IMR-90 (cell line): ENCODE measurements at regions not wholly inside any gene's neighbourhood (a gene's known extent, or its start where the extent isn't known, plus 50 kb on each side); places are given as distances from the start of the nearest gene placed in this dataset.

ENCODE experiments used
- ATAC-seq: fragments of 200-7000 bp; cut with Tn5 transposase; 2 replicates; pipeline ENCODE4 v1.9.1; 2020; ENCODE audit warnings: low read depth, mild to moderate bottlenecking, moderate library complexity
- BruUV-seq: library from RNA; stranded (reverse); fragments of 400-500 nt; replicated peaks from 2 replicates; lab custom pipeline; 2021; lab: Mats Ljungman, UMichigan
- CTCF ChIA-PET: fragments of 300-600 bp; formaldehyde crosslinking; extraction: SDS; loops from one replicate; lab custom pipeline; 2021; ENCODE audit warnings: antibody characterized with exemption; lab: Yijun Ruan, JAX
- POLR2A ChIA-PET: fragments of 300-600 bp; sonication (Branson Sonifier 250); formaldehyde crosslinking; loops from one replicate; lab custom pipeline; 2022; ENCODE audit warnings: antibody characterized with exemption; ENCODE audit not compliant: unreplicated experiment; lab: Charles Lee
- DNase-seq: peaks from one replicate; pipeline ENCODE4 v3.0.0; 2013
- H2AFZ ChIP-seq: replicated peaks from 2 replicates; pipeline ENCODE3; 2013; ENCODE audit warnings: low read length, mild to moderate bottlenecking; ENCODE audit not compliant: poor library complexity
- H2AK5ac ChIP-seq: 2 replicates; pipeline ENCODE4 v1.6.1; 2013; ENCODE audit warnings: low read depth, low read length, inconsistent platforms
- H2AK9ac ChIP-seq: replicated peaks from 2 replicates; pipeline ENCODE3; 2013; ENCODE audit warnings: mild to moderate bottlenecking, low read depth, low read length, moderate library complexity; ENCODE audit not compliant: poor library complexity
- H2BK120ac ChIP-seq: 2 replicates; pipeline ENCODE4 v1.6.1; 2013; ENCODE audit warnings: low read depth, low read length, inconsistent platforms
- H2BK15ac ChIP-seq: 3 replicates; pipeline ENCODE4 v1.6.1; 2013; ENCODE audit warnings: low read depth, low read length, inconsistent platforms
- H2BK20ac ChIP-seq: 2 replicates; pipeline ENCODE4 v1.6.1; 2013; ENCODE audit warnings: low read depth, mild to moderate bottlenecking, inconsistent platforms, low read length, moderate library complexity
- H2BK5ac ChIP-seq: 2 replicates; pipeline ENCODE4 v1.6.1; 2013; ENCODE audit warnings: mild to moderate bottlenecking, low read depth, low read length, inconsistent platforms; ENCODE audit not compliant: poor library complexity, severe bottlenecking
- H3K14ac ChIP-seq: replicated peaks from 2 replicates; pipeline ENCODE4 v1.6.1; 2013; ENCODE audit warnings: low read depth, low read length, inconsistent platforms
- H3K18ac ChIP-seq: 2 replicates; pipeline ENCODE4 v1.6.1; 2013; ENCODE audit warnings: low read depth, low read length, control low read depth
- H3K23ac ChIP-seq: 2 replicates; pipeline ENCODE4 v1.6.1; 2013; ENCODE audit warnings: low read depth, low read length, inconsistent platforms
- H3K27ac ChIP-seq: 2 replicates; pipeline ENCODE4 v1.5.1; 2013; ENCODE audit warnings: mild to moderate bottlenecking, control low read depth, low read length; ENCODE audit not compliant: insufficient read depth
- H3K27me3 ChIP-seq: 2 replicates; pipeline ENCODE4 v1.6.1; 2013; ENCODE audit warnings: low read length; ENCODE audit not compliant: control insufficient read depth, insufficient read depth
- H3K36me3 ChIP-seq: 2 replicates; pipeline ENCODE4 v1.6.1; 2013; ENCODE audit warnings: low read length, mixed read lengths; ENCODE audit not compliant: control insufficient read depth, insufficient read depth
- H3K4ac ChIP-seq: 2 replicates; pipeline ENCODE4 v1.6.1; 2013; ENCODE audit warnings: low read depth, low read length, inconsistent platforms
- H3K4me1 ChIP-seq: 2 replicates; pipeline ENCODE4 v1.6.1; 2013; ENCODE audit warnings: low read length, mixed read lengths; ENCODE audit not compliant: control insufficient read depth, insufficient read depth
- H3K4me2 ChIP-seq: 2 replicates; pipeline ENCODE4 v1.6.1; 2013; ENCODE audit warnings: low read depth, mild to moderate bottlenecking, control low read depth, low read length, moderate library complexity
- H3K4me3 ChIP-seq: 2 replicates; pipeline ENCODE4 v1.5.1; 2013; ENCODE audit warnings: low read depth, mild to moderate bottlenecking, control low read depth, low read length, moderate library complexity; ENCODE audit not compliant: insufficient read depth
- H3K56ac ChIP-seq: 2 replicates; pipeline ENCODE4 v1.6.1; 2013; ENCODE audit warnings: low read length, inconsistent platforms; ENCODE audit not compliant: insufficient read depth; ENCODE audit errors: extremely low read depth
- H3K79me1 ChIP-seq, 2 experiments: 2 replicates each; pipeline ENCODE4 v1.6.1; 2013; ENCODE audit warnings: low read length in 2 of 2, inconsistent platforms in 1 of 2, low read depth in 1 of 2
- H3K9ac ChIP-seq: 2 replicates; pipeline ENCODE4 v1.6.1; 2013; ENCODE audit warnings: low read depth, low read length, control low read depth
- H3K9me1 ChIP-seq: 2 replicates; pipeline ENCODE4 v1.6.1; 2013; ENCODE audit warnings: low read length, inconsistent platforms; ENCODE audit not compliant: insufficient read depth
- H3K9me3 ChIP-seq: 2 replicates; pipeline ENCODE4 v1.6.1; 2013; ENCODE audit warnings: low read length; ENCODE audit not compliant: control insufficient read depth, insufficient read depth
- H4K20me1 ChIP-seq: 2 replicates; pipeline ENCODE4 v1.6.1; 2013; ENCODE audit warnings: low read length, inconsistent platforms; ENCODE audit not compliant: insufficient read depth
- H4K5ac ChIP-seq: 2 replicates; pipeline ENCODE4 v1.6.1; 2013; ENCODE audit warnings: mild to moderate bottlenecking, low read depth, low read length, control low read depth
- H4K8ac ChIP-seq, 2 experiments: 2 replicates each; pipeline ENCODE4 v1.6.1; 2013; ENCODE audit warnings: low read depth in 2 of 2, low read length in 2 of 2, control low read depth in 1 of 2, inconsistent platforms in 1 of 2
- H4K91ac ChIP-seq: 2 replicates; pipeline ENCODE4 v1.6.1; 2013; ENCODE audit warnings: low read depth, low read length, inconsistent platforms; ENCODE audit not compliant: insufficient read depth
- CHD1 ChIP-seq: IDR thresholded peaks from 2 replicates; pipeline ENCODE4 v1.6.1; 2012; ENCODE audit warnings: low read depth, low read length, improper control_type of control experiment
- POLR2A ChIP-seq: IDR thresholded peaks from 2 replicates; pipeline ENCODE4 v1.6.1; 2012; ENCODE audit warnings: mild to moderate bottlenecking, low read depth, low read length
- RCOR1 ChIP-seq: IDR thresholded peaks from 2 replicates; pipeline ENCODE4 v1.6.1; 2012; ENCODE audit warnings: mild to moderate bottlenecking, low read length, improper control_type of control experiment; ENCODE audit not compliant: insufficient replicate concordance
- RFX5 ChIP-seq: IDR thresholded peaks from 2 replicates; pipeline ENCODE4 v1.8.0; 2012; ENCODE audit warnings: low read depth, mild to moderate bottlenecking, low read length, moderate library complexity
- SMC3 ChIP-seq: fragments of 150-350 bp; IDR thresholded peaks from 2 replicates; pipeline ENCODE4 v1.6.1; 2016; ENCODE audit warnings: low read depth, mild to moderate bottlenecking, antibody characterized with exemption, low read length, moderate library complexity
- WGBS, 2 experiments: methylation state at CpG; one replicate each; pipeline versions ENCODE4 v1.1.5 to v1.1.7; 2013; ENCODE audit warnings: missing lambda C conversion rate in 2 of 2; ENCODE audit not compliant: insufficient read length in 1 of 2; ENCODE audit errors: extremely low coverage in 2 of 2; 5-methylcytosine and 5-hydroxymethylcytosine counted together
- dilution Hi-C: fragments of 300-500 bp; cut with HindIII; formaldehyde crosslinking; loops from one replicate; pipeline ENCODE4 v1.14.3; 2018; ENCODE audit warnings: low sequenced_read_pairs; ENCODE audit not compliant: unreplicated experiment
- in situ Hi-C: fragments of 300-500 bp; cut with MboI; formaldehyde crosslinking; loops from 3 replicates; pipeline ENCODE4 v1.14.3; 2019; ENCODE audit warnings: low sequenced_read_pairs, inconsistent platforms, mixed read lengths
- intact Hi-C: fragments of 100-400 bp; cut with micrococcal nuclease; formaldehyde crosslinking; loops from 2 replicates; pipeline ENCODE4 v1.10.0; 2022
- TF ChIP-seq, protein P1 (sequence below): fragments of 150-350 bp; IDR thresholded peaks from 2 replicates; pipeline ENCODE4 v1.6.1; 2016; ENCODE audit warnings: low read depth, mild to moderate bottlenecking, low read length, moderate library complexity, borderline replicate concordance
- TF ChIP-seq, protein P2 (sequence below): conservative IDR thresholded peaks from 2 replicates; pipeline ENCODE4 v1.5.1; 2012; ENCODE audit warnings: mild to moderate bottlenecking, low read depth, low read length, improper control_type of control experiment

DNA sequence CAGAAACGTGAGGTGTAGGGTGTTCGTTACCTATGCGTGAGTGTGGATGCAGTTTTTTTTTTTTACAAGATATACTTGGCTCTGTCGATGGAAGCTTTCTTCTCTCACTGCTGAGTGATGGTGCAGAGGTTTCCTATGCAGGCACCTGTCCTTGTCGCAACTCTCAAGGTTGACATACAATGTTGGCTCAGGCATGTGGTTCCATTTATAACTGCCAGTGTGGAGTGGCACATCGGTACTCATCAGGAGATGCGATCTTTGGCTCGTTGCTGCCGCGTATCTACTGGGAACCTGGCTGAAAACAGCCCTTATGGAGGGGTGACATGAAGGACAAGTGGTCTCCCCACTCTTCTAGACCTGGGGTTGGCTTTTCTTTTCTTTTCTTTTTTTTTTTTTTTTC, 109.0 kb downstream of the ZNF664 start:
- Histone ChIP-seq H2AK5ac (no peak overlapping the region), H4K20me1 (no peaks in the 10 kb centered on the region), H2BK15ac (no peak overlapping the region), H4K5ac (no peak overlapping the region), H4K8ac (no peak overlapping the region), H3K4me1 (no peaks in the 10 kb centered on the region; the same call in 1 of the 2 replicates), H3K23ac (no peak overlapping the region), H3K9me1 (no peaks in the 10 kb centered on the region), H3K56ac (no peak overlapping the region), H3K4me2 (no peak overlapping the region), H3K36me3 (no peaks in the 10 kb centered on the region), H2BK120ac (no peak overlapping the region), H3K9me3 (no peaks in the 10 kb centered on the region), H3K18ac (no peak overlapping the region), H2BK20ac (no peak overlapping the region), H3K27ac (no peak overlapping the region), H3K4me3 (no peak overlapping the region), H2AFZ (no peak overlapping the region), H2BK5ac (no peak overlapping the region), H4K91ac (no peak overlapping the region), H3K79me1 (no peaks in the 10 kb centered on the region), H3K14ac (no peak overlapping the region), H2AK9ac (no peak overlapping the region), H3K27me3 (peaks cover 5% of the 10 kb centered on the region), H3K4ac (no peak overlapping the region), H3K9ac (no peak overlapping the region)
- WGBS, 2 experiments = no CpG with 5 or more reads among the region's 10 CpGs
- CTCF ChIA-PET = no interaction called here
- POLR2A ChIA-PET = no interaction called here
- in situ Hi-C loops (no loop called here), dilution Hi-C loops (no loop called here), intact Hi-C loops (no loop called here)
- DNase-seq (no peak), ATAC-seq (no peak)
- TF ChIP-seq RCOR1 (no peak), CHD1 (no peak), RFX5 (no peak), SMC3 (no peak), POLR2A (no peak)
- TF ChIP-seq, protein P1, sequence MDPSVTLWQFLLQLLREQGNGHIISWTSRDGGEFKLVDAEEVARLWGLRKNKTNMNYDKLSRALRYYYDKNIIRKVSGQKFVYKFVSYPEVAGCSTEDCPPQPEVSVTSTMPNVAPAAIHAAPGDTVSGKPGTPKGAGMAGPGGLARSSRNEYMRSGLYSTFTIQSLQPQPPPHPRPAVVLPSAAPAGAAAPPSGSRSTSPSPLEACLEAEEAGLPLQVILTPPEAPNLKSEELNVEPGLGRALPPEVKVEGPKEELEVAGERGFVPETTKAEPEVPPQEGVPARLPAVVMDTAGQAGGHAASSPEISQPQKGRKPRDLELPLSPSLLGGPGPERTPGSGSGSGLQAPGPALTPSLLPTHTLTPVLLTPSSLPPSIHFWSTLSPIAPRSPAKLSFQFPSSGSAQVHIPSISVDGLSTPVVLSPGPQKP = no peak
- TF ChIP-seq, protein P2, sequence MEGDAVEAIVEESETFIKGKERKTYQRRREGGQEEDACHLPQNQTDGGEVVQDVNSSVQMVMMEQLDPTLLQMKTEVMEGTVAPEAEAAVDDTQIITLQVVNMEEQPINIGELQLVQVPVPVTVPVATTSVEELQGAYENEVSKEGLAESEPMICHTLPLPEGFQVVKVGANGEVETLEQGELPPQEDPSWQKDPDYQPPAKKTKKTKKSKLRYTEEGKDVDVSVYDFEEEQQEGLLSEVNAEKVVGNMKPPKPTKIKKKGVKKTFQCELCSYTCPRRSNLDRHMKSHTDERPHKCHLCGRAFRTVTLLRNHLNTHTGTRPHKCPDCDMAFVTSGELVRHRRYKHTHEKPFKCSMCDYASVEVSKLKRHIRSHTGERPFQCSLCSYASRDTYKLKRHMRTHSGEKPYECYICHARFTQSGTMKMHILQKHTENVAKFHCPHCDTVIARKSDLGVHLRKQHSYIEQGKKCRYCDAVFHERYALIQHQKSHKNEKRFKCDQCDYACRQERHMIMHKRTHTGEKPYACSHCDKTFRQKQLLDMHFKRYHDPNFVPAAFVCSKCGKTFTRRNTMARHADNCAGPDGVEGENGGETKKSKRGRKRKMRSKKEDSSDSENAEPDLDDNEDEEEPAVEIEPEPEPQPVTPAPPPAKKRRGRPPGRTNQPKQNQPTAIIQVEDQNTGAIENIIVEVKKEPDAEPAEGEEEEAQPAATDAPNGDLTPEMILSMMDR = no peak
- no TSS peak for BruUV-seq
